ENCODE measurements at regions not wholly inside any gene's neighbourhood (a gene's known extent, or its start where the extent isn't known, plus 50 kb on each side); places are given as distances from the start of the nearest gene placed in this dataset.

DNA sequence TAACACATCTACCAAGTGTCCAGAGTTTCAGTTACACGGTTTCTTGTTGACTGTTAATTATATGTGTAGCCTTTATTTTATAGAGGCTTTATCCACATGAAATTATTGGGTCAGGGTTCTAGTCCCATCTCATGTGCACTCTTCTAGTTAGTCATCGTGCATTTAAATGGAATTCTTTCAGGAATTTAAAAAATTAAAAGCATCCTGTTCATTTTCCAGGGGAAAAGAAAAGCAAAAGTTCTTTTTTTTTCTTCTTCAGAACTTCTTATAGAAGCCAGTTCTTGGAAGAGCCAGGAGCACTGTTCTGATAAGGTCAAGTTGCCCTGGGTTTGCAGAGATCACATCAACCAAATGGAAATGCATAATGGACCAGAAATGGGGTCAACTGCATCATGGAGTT, 324.7 kb downstream of the INHBA start:
- Histone ChIP-seq H3K4me3 (ENCODE audit: low read length) (no peak overlapping the region), H3K27me3 (ENCODE audit: control insufficient read depth, insufficient read depth, low read length) (no peaks in the 10 kb centered on the region), H3K9me3 (ENCODE audit: control insufficient read depth, insufficient read depth, low read length) (no peaks in the 10 kb centered on the region), H3K36me3 (ENCODE audit: control insufficient read depth, insufficient read depth, low read length) (no peaks in the 10 kb centered on the region), H3K27ac (ENCODE audit: low read length) (no peak overlapping the region), H3K4me1 (ENCODE audit: control insufficient read depth, insufficient read depth, low read length) (no peaks in the 10 kb centered on the region)
- no peak for DNase-seq (ENCODE audit: low read depth, low spot score)
- WGBS (ENCODE audit: insufficient coverage, insufficient read length) = no CpG with 5 or more reads among the region's 2 CpGs

DNA sequence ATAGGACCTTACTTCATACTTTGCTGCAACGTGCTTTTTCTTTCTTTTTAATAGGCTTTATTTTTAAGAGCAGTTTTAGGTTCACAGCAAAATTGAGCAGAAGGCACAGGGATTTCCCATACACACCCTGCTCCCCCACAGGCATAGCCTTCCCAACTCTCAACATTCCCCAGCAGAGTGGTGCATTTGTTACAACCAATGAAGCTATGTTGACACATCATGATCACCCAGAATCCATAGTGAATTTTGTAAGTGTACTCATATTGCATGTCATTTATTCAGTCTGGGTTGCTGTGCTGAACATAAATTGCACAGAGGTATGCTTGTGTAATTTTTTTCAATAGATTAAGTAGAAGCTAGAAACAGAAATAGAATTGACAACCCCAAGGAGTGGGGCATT, 327.3 kb downstream of the INHBA start:
- H3K27ac ChIP-seq (ENCODE audit: low read length) = no peak overlapping the region
- no peaks in the 10 kb centered on the region for H3K27me3 ChIP-seq (ENCODE audit: control insufficient read depth, insufficient read depth, low read length)
- no CpG with 5 or more reads among the region's 1 CpG for WGBS (ENCODE audit: insufficient coverage, insufficient read length)
- no peak for DNase-seq (ENCODE audit: low read depth, low spot score)
- H3K4me1 ChIP-seq (ENCODE audit: control insufficient read depth, insufficient read depth, low read length) = no peaks in the 10 kb centered on the region
- H3K36me3 ChIP-seq (ENCODE audit: control insufficient read depth, insufficient read depth, low read length) = no peaks in the 10 kb centered on the region
- no peak overlapping the region for H3K4me3 ChIP-seq (ENCODE audit: low read length)
- H3K9me3 ChIP-seq (ENCODE audit: control insufficient read depth, insufficient read depth, low read length) = no peaks in the 10 kb centered on the region

DNA sequence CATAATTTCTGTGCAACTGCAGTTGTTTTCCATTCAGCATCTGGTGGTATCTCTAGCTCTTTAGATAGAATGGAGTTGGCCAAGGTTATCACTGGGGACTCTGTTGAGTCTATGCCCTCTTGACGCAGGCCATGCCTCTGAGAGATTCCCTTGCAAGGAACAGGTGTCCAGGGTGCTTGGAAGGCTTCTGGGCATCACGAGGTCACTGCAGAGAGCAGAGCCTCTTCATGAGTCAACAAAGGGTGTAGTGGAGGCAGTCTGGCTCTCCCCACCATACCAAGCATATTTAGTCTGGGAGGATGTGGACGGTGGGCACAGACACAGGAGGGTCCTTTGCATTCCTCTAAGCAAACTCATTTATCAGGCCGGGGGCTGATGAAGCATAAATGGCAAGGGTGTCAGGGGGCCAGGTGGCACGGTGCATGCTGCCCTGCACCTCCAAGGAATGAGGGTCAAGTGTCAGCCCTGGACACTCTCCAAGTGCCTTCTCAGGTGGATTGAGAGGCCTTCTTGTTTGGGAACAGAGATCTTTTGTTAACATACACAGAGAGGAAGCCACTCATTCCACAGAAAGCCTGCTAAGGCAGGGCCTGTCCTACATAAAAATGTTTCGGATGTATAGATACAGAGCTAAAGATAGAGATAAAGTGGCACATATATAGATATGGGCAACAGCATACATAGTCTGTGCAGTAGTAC, 328.6 kb downstream of the INHBA start:
- Histone ChIP-seq H3K36me3 (ENCODE audit: control insufficient read depth, insufficient read depth, low read length) (no peaks in the 10 kb centered on the region), H3K27me3 (ENCODE audit: control insufficient read depth, insufficient read depth, low read length) (no peaks in the 10 kb centered on the region), H3K9me3 (ENCODE audit: control insufficient read depth, insufficient read depth, low read length) (no peaks in the 10 kb centered on the region), H3K27ac (ENCODE audit: low read length) (no peak overlapping the region), H3K4me3 (ENCODE audit: low read length) (no peak overlapping the region), H3K4me1 (ENCODE audit: control insufficient read depth, insufficient read depth, low read length) (no peaks in the 10 kb centered on the region)
- WGBS (ENCODE audit: insufficient coverage, insufficient read length) = no CpG with 5 or more reads among the region's 6 CpGs
- no peak for DNase-seq (ENCODE audit: low read depth, low spot score)

DNA sequence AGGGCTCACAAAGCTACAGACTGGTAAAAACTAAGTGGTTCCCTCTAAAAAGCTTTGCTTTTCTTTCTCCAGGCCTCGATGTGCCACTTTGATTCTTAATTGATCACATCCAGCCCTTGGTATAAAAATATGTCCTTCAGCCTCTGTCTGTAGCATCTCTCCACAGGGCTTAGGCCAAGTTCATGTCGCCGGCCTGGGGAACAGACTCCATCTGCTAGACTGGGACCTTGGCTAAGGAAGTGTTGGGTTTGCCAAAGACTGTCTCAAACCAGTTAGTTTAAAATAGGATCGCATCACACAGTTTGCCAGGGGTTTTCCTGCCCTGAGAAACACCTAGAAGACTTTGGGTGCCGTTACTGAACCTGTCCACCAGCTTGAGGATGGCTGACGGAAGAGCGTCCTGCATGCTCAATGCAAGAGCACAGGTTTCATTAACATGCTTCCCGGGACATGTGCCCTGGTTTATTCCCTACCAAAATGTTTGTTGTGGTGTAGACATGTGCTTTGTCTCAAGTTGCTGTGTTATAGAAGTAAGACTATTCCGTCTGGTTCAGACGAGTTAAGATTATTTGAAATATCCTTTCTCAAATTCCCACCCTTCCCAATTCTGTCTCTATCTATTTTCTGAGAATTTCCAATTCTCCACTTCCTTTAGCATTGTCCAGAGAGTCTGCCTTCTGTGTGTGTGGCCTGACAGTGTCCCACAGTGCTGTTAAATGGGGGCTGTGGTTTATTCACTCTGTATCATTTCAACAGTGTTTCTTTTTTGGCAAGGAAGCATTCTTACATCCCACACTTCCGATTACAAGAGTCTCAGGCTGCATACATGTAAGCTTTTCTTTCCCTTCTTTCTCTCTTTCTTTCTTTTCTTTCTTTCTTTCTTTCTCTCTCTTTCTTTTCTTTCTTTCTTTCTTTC, 334.7 kb downstream of the INHBA start:
- no peak overlapping the region for H3K27ac ChIP-seq (ENCODE audit: low read length)
- H3K36me3 ChIP-seq (ENCODE audit: control insufficient read depth, insufficient read depth, low read length) = no peaks in the 10 kb centered on the region
- H3K9me3 ChIP-seq (ENCODE audit: control insufficient read depth, insufficient read depth, low read length) = no peaks in the 10 kb centered on the region
- no peaks in the 10 kb centered on the region for H3K4me1 ChIP-seq (ENCODE audit: control insufficient read depth, insufficient read depth, low read length)
- no CpG with 5 or more reads among the region's 11 CpGs for WGBS (ENCODE audit: insufficient coverage, insufficient read length)
- H3K27me3 ChIP-seq (ENCODE audit: control insufficient read depth, insufficient read depth, low read length) = no peaks in the 10 kb centered on the region
- no peak overlapping the region for H3K4me3 ChIP-seq (ENCODE audit: low read length)
- DNase-seq (ENCODE audit: low read depth, low spot score) = no peak

DNA sequence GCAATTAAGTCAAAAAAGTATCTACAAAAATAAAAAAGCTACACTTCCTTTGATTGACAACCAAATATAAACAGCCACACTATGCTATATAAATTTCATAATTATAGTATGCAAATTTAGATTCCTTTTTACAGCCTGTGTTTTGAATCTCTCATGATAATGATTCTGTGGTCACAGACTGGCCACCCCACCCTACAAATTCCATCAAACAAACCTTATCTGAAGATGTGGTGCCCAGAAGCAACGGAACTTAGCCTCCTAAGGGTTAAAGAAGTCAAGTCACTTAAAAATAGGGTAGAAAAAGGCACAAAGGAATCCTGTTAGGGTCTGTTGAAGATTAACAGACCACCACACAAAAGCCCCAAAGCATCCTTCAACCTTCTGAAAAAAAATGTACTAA, 351.8 kb downstream of the INHBA start:
- no peak overlapping the region for H3K4me3 ChIP-seq (ENCODE audit: low read length)
- no CpG with 5 or more reads among the region's 1 CpG for WGBS (ENCODE audit: insufficient coverage, insufficient read length)
- no peaks in the 10 kb centered on the region for H3K9me3 ChIP-seq (ENCODE audit: control insufficient read depth, insufficient read depth, low read length)
- no peaks in the 10 kb centered on the region for H3K4me1 ChIP-seq (ENCODE audit: control insufficient read depth, insufficient read depth, low read length)
- no peaks in the 10 kb centered on the region for H3K27me3 ChIP-seq (ENCODE audit: control insufficient read depth, insufficient read depth, low read length)
- no peak for DNase-seq (ENCODE audit: low read depth, low spot score)
- H3K36me3 ChIP-seq (ENCODE audit: control insufficient read depth, insufficient read depth, low read length) = no peaks in the 10 kb centered on the region
- H3K27ac ChIP-seq (ENCODE audit: low read length) = no peak overlapping the region

DNA sequence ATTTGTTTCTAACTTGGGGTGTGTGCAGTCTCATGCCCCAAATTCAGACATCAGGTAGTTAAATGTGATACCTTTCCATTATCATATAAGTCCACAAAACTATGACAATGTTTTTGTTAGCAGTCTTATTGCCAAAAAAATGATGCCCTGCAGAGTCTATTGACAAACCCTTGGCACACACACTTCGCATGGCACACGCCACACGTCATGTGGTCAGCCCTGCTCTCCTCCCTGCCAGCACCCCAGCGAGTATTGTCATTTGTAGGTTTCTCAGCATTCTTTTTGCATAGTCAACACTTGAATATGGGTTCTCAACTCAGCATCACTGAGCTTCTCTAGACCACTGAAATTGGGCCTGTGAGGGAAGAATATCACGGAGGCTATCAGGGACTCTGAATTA, 356.0 kb downstream of the INHBA start:
- WGBS (ENCODE audit: insufficient coverage, insufficient read length) = no CpG with 5 or more reads among the region's 5 CpGs
- no peak for DNase-seq (ENCODE audit: low read depth, low spot score)
- H3K36me3 ChIP-seq (ENCODE audit: control insufficient read depth, insufficient read depth, low read length) = no peaks in the 10 kb centered on the region
- no peaks in the 10 kb centered on the region for H3K27me3 ChIP-seq (ENCODE audit: control insufficient read depth, insufficient read depth, low read length)
- H3K9me3 ChIP-seq (ENCODE audit: control insufficient read depth, insufficient read depth, low read length) = no peaks in the 10 kb centered on the region
- no peaks in the 10 kb centered on the region for H3K4me1 ChIP-seq (ENCODE audit: control insufficient read depth, insufficient read depth, low read length)
- H3K27ac ChIP-seq (ENCODE audit: low read length) = no peak overlapping the region
- no peak overlapping the region for H3K4me3 ChIP-seq (ENCODE audit: low read length)

DNA sequence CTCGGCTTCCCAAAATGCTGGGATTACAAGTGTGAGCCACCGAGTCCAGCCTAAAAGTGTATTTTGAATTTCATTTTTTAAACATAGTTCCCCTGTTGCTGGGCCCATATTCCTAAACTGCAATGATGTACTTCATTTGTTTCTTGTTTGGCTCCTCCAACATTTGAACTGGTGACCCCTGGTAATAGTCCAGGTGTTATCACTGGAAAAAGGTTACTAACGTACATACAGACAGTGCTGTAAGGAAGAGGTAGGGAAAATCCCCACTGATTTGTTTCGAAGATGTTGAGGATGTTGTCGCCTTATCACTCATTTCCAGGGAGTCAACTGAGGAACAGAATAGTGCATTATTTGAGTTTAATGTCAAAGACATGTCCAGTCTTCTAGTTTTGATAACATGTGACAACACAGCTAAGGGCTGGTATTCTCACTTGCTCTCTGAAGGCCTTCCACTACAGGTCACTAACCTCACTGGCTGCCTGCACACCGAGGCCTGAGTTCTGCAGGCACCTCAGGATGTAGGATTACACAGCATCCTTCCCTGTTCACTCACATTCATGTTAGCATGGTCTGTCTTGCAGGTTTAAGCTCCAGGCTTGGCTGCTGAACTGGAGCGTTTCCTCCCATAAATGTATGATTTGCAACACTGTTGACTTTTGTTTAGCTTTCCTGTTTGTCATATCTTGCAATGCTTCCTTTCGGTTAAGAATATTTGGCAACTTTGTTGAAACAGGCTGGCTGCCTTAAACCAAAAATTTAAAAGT, 362.8 kb downstream of the INHBA start:
- Histone ChIP-seq H3K9me3 (ENCODE audit: control insufficient read depth, insufficient read depth, low read length) (no peaks in the 10 kb centered on the region), H3K36me3 (ENCODE audit: control insufficient read depth, insufficient read depth, low read length) (no peaks in the 10 kb centered on the region), H3K27ac (ENCODE audit: low read length) (no peak overlapping the region), H3K4me3 (ENCODE audit: low read length) (no peak overlapping the region), H3K4me1 (ENCODE audit: control insufficient read depth, insufficient read depth, low read length) (no peaks in the 10 kb centered on the region), H3K27me3 (ENCODE audit: control insufficient read depth, insufficient read depth, low read length) (no peaks in the 10 kb centered on the region)
- no CpG with 5 or more reads among the region's 8 CpGs for WGBS (ENCODE audit: insufficient coverage, insufficient read length)
- DNase-seq (ENCODE audit: low read depth, low spot score) = no peak

DNA sequence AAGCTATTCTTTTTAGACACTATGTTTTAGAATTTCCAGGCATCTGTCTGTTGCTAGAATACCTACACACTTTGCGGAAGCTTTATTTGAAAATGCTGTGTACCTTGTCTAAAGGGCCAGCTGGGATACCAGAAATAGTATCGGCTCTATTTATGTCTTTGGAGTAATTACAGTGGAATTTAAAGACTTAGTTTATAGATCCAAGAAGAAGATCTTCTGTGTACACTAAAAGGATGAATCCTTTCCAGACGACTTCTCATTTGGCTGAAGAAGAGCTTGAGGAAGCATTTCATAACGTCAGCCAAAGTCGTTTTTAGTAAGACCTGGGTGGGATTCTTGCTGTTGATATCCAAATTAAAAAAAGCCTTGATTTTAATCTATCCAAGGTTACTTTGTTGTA, 365.9 kb downstream of the INHBA start:
- no CpG with 5 or more reads among the region's 5 CpGs for WGBS (ENCODE audit: insufficient coverage, insufficient read length)
- Histone ChIP-seq H3K4me3 (ENCODE audit: low read length) (no peak overlapping the region), H3K9me3 (ENCODE audit: control insufficient read depth, insufficient read depth, low read length) (no peaks in the 10 kb centered on the region), H3K36me3 (ENCODE audit: control insufficient read depth, insufficient read depth, low read length) (no peaks in the 10 kb centered on the region), H3K4me1 (ENCODE audit: control insufficient read depth, insufficient read depth, low read length) (no peaks in the 10 kb centered on the region), H3K27me3 (ENCODE audit: control insufficient read depth, insufficient read depth, low read length) (no peaks in the 10 kb centered on the region), H3K27ac (ENCODE audit: low read length) (no peak overlapping the region)
- no peak for DNase-seq (ENCODE audit: low read depth, low spot score)

DNA sequence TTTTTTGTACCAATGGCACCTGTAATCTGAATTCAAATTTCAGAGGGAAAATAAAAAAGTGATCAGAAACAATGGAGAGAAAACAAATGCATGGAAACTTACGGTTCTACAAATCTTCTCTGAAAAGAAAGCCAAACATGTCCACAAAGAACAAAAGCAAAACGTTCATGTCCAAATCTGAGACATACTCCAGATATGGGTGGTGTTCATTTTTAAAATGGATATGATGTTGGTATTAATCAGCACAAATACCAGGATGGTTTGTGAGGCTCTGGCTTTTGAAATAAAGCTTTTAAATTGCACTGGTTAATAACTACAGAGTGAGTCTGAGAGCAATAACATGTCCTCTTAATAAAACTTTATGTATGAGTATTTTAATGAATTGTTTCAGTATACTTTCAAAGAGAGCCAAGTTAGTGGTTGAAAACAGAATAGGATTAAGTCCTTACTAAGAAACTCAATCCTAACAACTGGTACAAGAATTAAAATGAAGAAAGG, 366.4 kb downstream of the INHBA start:
- no peaks in the 10 kb centered on the region for H3K9me3 ChIP-seq (ENCODE audit: control insufficient read depth, insufficient read depth, low read length)
- DNase-seq (ENCODE audit: low read depth, low spot score) = no peak
- no peak overlapping the region for H3K27ac ChIP-seq (ENCODE audit: low read length)
- H3K4me1 ChIP-seq (ENCODE audit: control insufficient read depth, insufficient read depth, low read length) = no peaks in the 10 kb centered on the region
- no peaks in the 10 kb centered on the region for H3K36me3 ChIP-seq (ENCODE audit: control insufficient read depth, insufficient read depth, low read length)
- H3K4me3 ChIP-seq (ENCODE audit: low read length) = no peak overlapping the region
- no peaks in the 10 kb centered on the region for H3K27me3 ChIP-seq (ENCODE audit: control insufficient read depth, insufficient read depth, low read length)
- no CpG with 5 or more reads among the region's 2 CpGs for WGBS (ENCODE audit: insufficient coverage, insufficient read length)

DNA sequence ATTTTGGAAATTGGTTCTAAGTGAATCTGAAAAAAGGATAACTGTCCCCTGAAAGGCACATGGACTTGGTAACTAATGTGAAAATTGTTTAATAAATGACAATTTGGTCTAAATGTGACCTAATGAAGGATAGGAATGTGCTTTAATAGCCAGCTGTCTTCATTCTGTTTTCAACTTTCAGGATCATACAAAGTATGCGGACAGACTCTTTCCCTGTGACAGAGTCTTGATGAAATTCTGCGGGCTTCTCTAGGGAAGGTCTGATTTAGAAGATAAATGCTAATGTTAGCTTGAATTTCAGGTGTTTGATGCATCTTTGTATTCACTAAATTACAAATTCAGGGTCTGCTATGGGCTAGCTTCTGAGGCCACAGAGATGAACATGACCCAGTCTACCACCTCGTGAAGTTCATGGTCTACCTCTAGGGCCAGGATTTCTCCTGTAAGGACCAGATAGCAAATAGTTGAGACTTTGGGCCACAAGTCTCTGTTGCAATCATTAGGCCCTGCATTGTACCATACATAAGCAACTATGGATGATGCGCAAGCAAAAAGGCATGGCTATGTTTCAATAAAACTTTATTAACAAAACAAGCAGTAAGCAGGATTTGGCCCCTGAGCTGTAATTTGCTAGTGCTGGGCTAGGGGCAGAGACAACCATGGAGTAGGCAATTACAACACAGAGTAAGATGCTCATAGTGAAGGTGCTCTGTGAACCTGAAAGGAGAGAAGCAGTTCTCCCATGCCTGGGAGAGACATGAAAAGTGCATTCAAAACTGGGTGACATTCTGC, 368.6 kb downstream of the INHBA start:
- H3K9me3 ChIP-seq (ENCODE audit: control insufficient read depth, insufficient read depth, low read length) = no peaks in the 10 kb centered on the region
- no peak overlapping the region for H3K27ac ChIP-seq (ENCODE audit: low read length)
- no peaks in the 10 kb centered on the region for H3K27me3 ChIP-seq (ENCODE audit: control insufficient read depth, insufficient read depth, low read length)
- no CpG with 5 or more reads among the region's 4 CpGs for WGBS (ENCODE audit: insufficient coverage, insufficient read length)
- H3K36me3 ChIP-seq (ENCODE audit: control insufficient read depth, insufficient read depth, low read length) = no peaks in the 10 kb centered on the region
- no peaks in the 10 kb centered on the region for H3K4me1 ChIP-seq (ENCODE audit: control insufficient read depth, insufficient read depth, low read length)
- DNase-seq (ENCODE audit: low read depth, low spot score) = no peak
- H3K4me3 ChIP-seq (ENCODE audit: low read length) = no peak overlapping the region

Data from iPS DF 6.9 (cell line).